Stimulated activated CD4-positive, alpha-beta T cell treated with anti-CD3 and anti-CD28 coated beads, Interleukin-15, amount 100 ng/mL, for 24 hours (primary cell): ENCODE measurements at regions not wholly inside any gene's neighbourhood (a gene's known extent, or its start where the extent isn't known, plus 50 kb on each side); places are given as distances from the start of the nearest gene placed in this dataset.

Source experiments
- DNase-seq: peaks from one replicate; pipeline ENCODE4 v3.0.0-alpha.2; 2020

DNA sequence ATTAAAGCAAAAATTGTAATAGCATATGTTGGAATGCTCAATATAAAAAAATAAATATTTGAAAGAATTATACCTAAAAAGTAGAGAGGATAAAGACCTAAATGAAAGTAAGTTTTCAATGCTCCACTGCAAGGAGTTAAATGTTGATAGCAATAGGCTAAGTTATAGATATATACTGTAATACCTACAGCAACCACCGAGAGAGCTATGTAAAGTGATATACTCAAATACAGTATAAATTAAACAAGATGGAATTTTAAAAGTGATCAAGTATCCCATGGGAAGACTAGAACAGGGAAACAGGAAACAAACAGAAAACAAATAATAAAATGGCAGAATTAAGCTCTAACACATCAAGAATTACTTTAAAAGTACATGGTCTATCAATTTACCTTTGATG, 73.9 kb downstream of the CASP3 start:
- DNase-seq = no peak

DNA sequence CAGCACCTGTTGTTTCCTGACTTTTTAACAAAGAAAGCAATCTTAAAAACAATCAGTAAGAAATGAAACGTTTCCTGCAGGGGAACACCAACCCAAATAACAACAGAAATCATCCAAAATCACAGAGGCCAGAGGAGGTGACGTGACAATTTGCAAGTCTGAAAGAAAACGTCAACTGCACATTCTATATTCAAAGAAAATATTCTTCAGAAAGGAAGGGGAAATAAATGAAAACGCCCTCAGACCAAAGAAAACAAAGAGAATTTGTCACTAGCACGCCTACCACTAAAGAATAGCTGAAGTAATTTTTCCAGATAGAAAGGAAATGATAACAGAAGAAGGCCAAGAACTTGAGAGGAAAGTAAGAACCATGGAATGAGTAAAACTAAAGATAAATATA, 74.4 kb downstream of the CASP3 start:
- peak; percentile 18 for DNase-seq

DNA sequence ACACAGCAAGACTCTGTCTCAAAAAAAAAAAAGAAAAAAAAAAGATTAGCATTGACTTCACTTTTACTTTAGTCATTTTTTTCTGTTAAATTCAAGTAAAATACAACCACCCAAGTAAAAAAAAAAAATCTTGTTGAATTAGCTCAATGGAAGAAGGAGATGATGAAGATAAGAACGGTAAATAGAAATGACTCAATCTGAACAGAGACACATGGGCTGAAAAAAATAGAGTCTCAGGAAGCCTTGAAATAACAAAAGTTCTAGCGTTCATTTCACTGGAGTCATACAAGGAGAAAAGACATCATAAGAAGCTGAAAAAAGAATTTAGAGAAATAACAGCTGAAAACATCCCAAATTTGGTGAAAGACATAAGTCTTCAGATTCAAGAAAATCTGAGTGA, 75.5 kb downstream of the CASP3 start:
- no peak for DNase-seq

DNA sequence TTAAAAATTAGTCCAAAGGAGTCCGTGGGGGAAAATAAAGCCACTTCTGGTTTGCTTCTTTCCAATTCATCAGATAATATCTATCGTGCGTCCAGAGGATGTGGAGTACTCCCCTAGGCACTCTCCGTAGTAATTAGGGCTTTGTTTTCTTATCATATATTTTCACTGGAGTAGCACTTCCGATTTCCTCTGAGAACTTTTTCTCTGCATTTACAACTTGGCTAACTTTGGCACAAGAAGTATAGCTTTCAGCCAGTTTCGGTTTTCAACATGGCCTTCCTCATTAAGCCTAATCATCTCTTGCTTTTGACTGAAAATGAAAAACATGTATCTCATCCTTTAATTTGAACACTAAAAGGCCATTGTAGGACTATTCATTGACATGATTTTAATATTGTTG, 80.5 kb downstream of the CASP3 start:
- no peak for DNase-seq

DNA sequence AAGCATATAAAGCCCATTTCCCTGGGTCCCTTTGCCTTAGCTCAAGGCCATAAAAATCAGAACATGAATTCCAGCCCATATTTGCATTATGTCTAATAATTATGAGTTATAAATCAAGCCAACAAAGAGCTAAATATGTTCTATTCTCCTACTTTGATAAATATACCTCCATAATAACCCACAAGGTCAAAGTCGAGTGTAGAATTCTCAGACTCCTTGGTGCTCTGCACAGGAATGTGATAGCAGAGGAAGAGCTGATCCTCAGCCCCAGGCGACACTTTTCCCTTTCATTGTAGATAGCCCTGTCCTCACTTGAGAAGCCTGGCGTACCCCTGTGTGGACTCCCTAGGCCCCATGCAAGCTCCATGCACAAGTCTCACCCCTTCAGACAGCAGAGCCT, 85.6 kb downstream of the CASP3 start:
- no peak for DNase-seq

DNA sequence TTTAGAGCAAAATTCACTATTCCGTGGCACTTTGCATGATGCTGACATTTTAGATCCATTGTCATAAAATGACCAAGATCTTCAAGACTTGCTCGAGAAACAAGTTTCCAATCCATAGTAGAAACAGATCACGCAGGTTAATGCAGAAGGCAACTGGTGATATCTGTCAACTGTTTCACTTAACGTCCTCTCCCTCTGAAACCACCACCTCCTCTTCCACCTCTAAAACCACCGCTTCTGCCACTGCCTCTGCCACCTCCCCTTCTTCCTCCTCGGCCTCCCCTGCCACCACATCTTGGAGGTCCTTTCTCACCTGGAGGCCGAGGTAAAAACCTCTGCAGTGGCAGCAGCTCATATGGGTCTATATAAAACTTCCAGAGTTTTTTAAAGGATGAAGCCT, 84.6 kb upstream of the IRF2 start:
- no peak for DNase-seq

DNA sequence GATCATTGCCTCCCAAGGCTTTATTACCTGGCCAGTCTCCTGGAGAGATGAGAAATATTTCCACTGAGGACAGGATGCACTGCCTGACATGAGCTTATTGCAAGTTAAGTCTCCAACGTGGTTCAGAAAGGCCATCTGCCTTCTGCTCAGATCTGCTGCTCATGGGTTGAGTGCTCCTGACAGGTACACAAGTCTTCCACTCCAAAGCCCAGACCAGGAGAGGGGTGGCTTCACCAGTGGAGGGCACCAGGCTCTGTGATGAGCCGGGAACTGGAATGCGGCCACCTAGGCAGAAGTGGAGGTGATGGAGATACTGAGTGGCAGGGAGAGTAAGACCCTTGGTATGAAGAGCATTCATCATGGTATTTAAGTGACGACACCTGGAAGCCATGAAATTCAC, 79.5 kb upstream of the IRF2 start:
- DNase-seq = no peak

DNA sequence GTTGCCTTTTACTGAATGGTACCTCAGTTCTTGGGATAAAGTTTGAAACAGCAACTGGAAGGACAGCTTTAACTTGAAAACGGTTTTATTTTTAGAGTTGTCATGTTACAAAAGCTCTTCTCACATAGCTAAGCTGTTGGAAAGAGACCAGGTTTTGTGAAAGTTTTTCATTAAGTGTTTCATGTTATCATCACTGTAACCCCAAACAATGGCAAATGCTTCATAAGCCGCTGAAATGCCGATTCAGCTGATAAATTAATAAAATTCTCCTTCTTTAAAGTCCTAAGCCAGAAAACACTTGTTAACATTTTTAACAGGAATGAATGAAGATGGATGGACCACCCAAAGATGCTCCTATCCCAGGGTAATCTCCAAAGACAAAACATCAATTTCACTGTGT, 76.1 kb upstream of the IRF2 start:
- DNase-seq = no peak

DNA sequence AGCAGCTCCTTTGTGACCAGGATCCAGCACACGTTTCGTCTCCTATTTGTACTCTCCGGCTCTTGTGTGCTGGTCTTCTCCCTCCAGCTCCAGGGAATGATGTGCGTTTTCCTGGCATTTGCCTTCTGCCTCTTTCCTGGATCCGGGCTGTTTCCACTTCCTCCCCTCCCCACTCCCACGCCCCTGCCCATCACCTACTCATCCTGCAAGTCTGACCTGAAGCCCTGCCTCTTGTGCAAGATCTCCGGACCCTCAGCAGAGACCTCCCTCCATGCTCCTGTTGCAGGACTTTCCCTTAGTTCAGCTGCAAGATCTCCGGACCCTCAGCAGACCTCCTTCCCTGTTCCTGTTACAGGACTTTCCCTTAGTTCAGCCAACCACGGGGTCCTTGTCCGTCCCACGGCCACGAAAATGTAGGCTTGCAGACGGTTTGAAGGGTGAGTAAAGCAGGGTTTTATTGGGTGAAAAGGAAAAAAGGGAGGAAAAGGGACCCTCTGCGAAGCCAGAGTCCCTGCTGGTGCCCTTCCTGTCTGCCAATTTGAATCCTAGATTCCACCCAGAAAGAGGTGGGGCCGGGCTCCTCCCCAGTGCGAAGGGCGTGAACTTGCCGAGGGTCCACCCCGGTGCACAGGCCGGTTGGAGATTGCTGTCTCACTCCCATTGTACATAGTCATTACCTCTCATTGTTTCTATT, 74.4 kb upstream of the IRF2 start:
- DNase-seq = no peak

DNA sequence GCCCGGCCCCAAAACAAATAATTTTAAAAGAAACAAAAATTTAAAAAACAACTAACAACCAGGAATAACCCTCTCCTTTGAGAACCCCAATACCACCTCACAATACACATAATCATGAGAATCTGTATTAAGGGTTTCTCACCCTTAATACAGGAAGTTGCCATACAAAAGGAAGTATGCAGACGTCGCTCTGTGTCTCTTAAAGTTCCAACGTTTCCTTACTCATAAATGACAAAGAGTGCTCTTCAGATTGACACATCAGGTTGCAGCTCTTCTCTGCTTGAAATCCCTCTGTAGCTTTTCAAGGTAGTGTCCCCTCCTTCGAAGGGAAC, 73.9 kb upstream of the IRF2 start:
- DNase-seq = no peak

DNA sequence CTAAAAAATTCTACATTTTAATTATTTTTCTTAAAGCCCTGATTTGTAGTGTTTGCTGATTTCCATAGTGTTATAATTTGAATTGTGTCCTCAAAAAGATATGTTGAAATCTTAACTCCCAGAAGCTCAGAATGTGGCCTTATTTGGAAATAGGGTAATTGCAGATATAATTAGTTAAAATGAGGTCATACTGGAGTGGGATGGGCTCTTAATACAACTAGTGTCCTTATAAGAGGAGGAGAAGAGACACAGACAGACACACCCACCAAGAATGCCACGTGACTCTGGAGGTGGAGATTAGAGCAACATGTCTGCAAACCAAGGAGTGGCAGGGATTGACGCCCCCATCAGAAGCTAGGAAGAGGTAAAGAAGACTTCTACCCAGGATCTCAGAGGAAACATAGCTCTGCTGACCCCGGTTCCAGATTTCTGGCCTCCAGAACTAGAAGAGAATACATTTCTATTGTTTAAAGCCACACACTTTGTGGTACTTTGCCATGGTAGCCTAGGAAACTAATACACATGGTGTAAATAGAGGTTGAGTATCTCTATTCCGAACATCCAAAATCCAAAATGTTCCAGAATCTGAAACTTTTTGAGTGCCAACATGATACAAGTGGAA, 70.5 kb upstream of the IRF2 start:
- DNase-seq = no peak

DNA sequence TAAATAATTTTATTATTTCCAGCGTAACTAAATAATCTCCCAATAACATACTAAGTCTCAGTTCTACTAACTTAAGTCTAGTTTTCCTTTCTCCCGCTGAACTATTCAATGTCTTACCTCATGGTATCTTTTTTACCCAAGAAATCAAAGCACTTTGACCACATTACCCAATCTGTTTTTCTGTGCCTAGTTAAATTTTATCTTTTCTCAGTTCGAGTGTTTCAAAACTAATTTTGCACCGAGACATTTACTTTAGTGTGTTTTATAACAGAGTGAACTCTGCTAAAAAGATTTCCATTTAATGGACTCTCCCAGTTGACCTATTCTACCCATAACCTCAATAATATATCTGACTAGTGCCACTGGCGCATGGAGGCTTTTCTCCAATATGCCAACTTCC, 67.6 kb upstream of the IRF2 start:
- DNase-seq = no peak

DNA sequence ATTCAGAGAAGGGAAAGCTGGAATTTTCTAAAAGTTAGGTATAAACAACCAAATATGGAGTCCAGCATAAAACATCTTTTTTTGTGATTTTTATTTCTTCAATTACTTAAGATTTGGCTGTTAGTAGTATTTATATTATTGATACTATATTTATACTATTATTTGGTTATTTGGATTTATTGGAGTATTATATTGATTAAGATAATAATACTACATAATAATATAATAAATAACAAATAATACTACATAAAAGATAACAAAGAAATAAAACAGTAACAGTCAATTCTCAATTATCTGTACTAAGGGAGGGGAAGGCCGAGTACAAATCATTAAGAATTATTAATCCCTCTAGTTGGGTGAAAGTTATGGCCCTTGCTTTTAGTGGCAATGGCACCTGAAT, 66.0 kb upstream of the IRF2 start:
- no peak for DNase-seq

DNA sequence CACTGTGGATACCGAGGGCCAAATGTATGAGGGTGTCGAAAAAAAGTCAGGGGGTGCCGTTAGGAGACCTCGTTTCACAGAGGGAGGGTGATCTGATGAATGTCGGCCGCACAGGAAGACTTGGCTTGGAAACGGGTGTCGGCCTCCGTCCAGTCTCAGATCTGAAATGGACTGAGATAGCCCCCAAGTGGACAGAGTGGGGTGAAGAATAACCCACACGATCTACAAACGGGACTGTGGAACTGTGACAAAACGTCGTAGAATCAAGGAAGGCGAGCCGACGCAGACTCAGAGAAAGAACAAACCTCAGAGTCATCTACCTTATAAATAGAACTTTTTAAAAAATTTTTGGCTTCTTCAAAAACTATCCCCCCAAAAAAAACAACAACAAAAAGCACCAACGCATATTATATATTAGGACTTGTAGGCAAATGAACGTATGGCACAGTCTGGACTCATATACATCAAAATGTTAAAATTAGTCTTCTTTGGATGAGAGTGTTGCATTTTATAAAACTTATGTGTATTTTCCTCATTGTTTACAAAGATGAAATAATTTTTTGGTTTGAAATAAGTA, 63.8 kb upstream of the IRF2 start:
- DNase-seq = peak; percentile 62

DNA sequence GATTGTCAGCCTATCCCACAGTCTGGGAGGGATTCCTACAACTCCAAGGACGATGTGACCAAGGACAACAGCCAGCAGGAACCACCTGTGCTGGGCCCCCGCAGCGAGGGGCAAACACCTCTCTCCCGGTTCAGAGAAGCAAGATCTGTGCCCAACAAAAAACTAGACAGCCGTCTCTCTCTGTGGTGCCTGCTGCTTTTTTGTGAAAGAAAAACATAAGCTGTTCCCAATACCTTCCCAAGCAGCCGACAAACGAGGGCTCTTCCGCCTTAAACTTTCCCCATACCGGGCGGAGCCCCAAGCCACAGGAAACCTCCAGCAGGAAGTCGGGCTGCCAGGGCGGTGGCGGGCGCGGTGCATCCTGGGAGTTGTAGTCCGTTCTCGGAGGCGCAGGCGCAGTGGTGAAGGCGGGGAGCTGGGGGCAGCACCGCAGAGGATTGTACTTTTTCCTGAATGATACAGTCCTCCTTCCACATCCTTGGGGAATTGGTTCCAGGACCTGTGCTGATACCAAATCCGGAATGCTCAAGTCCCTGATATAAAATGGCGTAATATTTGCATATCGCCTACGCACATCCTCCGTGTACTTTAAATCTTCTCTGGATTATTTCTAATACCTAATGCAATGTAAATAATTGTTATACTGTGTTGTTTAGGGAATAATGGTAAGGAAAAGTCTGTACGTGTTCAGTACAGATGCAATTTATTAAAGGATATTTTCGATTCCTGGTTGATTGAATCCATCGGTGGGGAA, 63.1 kb upstream of the IRF2 start:
- DNase-seq = peak; percentile 94

DNA sequence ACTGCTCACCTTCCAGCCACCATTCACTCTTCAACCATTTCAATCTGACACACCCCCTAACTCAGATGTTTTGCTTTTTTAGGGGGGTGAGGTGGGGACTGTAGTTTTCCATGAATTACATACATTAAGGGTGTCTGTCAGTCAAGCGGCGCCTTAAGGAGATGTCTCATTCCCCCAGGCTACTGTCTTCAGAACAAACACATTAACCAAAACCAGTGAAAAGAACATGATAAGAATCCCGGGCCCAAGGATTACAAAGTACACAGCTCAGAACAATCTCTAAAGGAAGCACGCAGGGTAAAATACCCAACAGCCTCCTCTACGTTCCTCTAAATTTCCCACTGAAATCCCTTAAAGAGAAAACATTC, 62.5 kb upstream of the IRF2 start:
- no peak for DNase-seq

DNA sequence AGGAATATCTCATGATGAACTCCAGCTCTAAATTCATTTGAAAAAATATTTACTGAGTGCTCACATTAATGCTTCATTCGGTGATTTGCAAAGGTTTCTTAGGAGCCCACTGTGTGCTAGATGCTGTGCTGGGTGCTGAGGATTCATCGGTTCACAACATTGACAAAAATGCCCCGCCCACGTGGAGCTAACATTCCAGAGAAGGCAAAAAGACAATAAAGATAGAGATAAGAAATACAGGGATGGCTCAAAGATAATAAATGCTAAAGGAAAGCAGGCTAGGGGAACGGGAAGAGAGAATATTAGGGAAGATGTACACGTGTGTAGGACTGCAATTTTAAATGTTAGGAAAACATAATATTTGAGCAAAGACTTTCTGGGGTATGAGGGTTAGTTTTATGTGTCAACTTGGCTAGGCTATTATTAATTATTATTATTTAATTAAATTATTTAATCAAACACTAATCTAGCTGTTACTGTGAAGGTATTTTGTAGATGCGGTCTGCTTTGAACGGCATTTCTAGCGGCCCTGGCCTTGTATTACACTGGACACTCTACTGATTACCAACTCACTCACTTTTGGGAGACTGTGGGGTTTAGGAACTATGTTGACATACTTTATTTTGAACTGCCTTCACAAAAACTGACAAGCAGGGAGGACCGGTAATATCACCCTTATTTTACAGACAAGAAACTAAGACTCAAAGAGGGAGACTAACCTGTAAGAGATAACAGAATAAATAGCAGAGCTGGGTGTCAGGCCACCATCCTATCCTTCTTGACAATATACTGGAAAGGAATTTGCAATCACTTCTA, 61.9 kb upstream of the IRF2 start:
- peak; percentile 27 for DNase-seq

DNA sequence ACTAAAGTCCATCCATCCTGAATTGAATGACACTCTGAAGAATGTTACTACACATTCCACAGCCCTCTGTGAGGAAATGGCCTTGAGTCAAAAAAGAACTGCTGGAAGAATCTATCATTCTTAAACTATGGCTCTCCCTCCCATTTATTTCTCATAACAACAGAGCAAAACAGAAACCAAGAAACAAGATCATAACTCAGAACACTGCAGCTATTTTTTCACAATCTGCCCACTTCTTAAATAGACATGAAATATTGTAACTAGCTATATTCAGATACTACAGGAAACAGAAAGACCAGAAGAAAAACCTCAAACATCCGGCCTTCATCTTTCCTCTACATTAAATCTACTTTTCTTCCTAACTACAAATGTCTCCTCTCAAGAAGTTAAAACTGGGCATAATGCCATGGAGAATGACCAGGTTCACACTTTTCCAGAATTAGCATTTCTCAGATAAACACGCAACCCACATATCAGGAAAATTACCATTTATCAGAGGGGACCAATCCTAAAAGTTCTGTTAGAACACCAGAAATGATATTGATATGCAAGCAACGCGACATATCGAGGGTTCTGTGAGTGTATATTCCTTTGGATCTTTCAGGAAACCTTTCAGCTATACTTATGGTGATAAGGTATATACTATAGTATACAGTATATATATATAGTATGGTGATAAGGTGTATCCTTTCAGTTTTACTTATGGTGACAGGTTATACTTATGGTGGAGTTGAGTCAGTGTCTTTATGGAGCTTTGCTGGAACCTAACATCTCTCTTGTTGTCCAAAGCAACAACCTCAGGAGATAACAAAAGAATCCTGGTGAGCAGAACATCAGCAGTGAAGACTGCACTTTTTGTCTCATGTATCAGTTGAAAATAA, 60.4 kb upstream of the IRF2 start:
- DNase-seq = no peak

DNA sequence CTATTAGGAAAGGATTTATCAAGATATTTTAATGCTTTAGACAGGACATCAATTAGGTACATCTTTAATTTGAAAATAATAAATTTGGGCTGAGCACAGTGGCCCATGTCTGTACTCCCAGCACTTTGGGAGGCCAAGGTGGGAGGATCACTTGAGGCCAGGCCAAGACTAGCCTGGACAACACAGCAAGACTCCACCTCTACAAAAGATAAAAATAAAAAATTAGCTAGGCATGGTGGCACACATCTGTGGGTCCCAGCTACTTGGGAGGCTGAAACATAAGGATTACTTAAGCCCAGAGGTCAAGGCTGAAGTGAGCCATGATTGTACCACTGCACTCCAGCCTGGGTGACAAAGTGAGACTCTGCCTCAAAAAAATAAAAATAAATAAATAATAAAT, 59.6 kb upstream of the IRF2 start:
- no peak for DNase-seq

DNA sequence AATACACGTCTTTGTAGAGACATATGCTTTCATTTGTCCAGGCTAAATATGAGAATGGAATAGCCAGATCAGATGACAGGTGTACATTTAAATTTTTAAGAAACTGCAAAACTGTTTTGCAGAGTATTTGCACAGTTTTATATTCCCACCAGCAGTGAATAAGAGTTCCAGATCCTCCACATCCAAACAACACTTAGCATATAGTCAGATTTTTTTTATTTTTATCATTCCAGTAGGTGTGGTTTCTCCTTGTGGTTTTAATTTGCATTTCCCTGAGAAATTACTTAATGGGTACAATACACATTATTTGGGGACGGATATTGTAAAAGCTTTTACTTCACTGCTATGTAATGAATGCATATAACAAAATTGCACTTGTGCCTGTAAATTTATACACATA, 56.7 kb upstream of the IRF2 start:
- DNase-seq = no peak

DNA sequence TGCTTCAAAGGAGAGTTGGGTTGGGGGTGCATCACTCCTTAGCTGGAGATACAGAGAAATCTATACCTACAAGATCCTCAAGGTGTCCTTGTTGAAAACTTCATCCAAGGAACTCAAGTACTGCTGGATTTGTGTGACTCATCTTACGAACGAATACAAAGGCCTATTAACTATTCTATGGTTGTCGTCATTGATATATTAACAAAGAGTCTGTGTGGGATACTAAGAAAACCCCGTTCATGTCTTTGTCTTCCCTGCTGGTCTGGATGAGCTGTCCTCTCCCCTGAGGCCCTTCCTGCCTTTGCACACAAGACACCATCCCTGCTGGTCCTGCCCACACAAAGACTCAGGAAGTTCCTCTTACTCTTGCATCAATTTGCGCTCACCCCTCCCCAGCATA, 54.9 kb upstream of the IRF2 start:
- no peak for DNase-seq

DNA sequence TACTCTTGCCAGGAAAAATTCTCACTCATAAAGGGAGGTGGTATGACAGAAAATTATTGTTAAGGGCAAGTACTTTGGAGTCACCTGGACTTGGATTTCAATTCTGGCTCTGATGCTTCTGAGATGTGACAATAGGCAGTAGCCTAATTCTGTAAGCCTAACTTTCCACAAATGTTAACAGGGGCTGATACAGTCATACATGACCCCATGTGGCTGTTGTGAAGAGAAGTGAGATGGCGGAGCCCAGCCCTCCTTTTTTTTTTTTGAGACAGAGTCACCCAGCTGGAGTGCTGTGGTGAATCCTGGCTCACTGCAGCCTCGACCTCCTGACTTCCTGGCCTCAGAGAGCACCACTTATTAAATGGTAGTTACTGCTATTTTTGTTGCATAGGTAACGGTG, 54.4 kb upstream of the IRF2 start:
- no peak for DNase-seq
